HG03175 (cell line): ENCODE measurements at regions not wholly inside any gene's neighbourhood (a gene's known extent, or its start where the extent isn't known, plus 50 kb on each side); places are given as distances from the start of the nearest gene placed in this dataset.
"Not testable (repeated sequence)": the region's sequence is repeated elsewhere in the genome, so short reads cannot be mapped to it uniquely, and the experiment has no call there.

Source experiments
- ATAC-seq: cut with Tn5 transposase; IDR thresholded peaks from one replicate; pipeline ENCODE4 v1.9.1; 2021; ENCODE audit warnings: mild to moderate bottlenecking, moderate library complexity; ENCODE audit not compliant: unreplicated experiment

- ATAC-seq: no peak
Measured at GRCh38 chr4:140219567-140219966, 65.6 kb upstream of the MAML3 start.

- not testable (repeated sequence) for ATAC-seq
Measured at GRCh38 chr4:140219070-140219469, 65.1 kb upstream of the MAML3 start.

- no peak for ATAC-seq
Measured at GRCh38 chr4:140213749-140214148, 59.8 kb upstream of the MAML3 start.

- ATAC-seq: no peak
Measured at GRCh38 chr4:140213116-140213515, 59.1 kb upstream of the MAML3 start.

GRCh38 chr4:140212646-140213045 lies 58.7 kb upstream of the MAML3 start:
- ATAC-seq: no peak

- no peak for ATAC-seq
Measured at GRCh38 chr4:140212194-140212593, 58.2 kb upstream of the MAML3 start.

- no peak for ATAC-seq
Measured at GRCh38 chr4:140211693-140212092, 57.7 kb upstream of the MAML3 start.

- no peak for ATAC-seq
Measured at GRCh38 chr4:140211161-140211560, 57.2 kb upstream of the MAML3 start.

- no peak for ATAC-seq
Measured at GRCh38 chr4:140208921-140209320, 54.9 kb upstream of the MAML3 start.
